Endodermal cell (in vitro differentiated cells): ENCODE measurements at regions not wholly inside any gene's neighbourhood (a gene's known extent, or its start where the extent isn't known, plus 50 kb on each side); places are given as distances from the start of the nearest gene placed in this dataset.

Experiments
- DNase-seq: peaks from one replicate; pipeline ENCODE4 v3.0.0-alpha.2; 2017
- H3K27ac ChIP-seq: 2 replicates; pipeline ENCODE4 v1.5.1; 2013; ENCODE audit warnings: mild to moderate bottlenecking, low read depth, low read length, moderate library complexity
- H3K27me3 ChIP-seq: 2 replicates; pipeline ENCODE4 v1.6.1; 2013; ENCODE audit warnings: mild to moderate bottlenecking, low read length, moderate library complexity; ENCODE audit not compliant: insufficient read depth, control insufficient read depth, poor library complexity, severe bottlenecking
- H3K36me3 ChIP-seq: 2 replicates; pipeline ENCODE4 v1.7.0; 2013; ENCODE audit warnings: mild to moderate bottlenecking, low read length, moderate library complexity; ENCODE audit not compliant: control insufficient read depth, insufficient read depth
- H3K4me1 ChIP-seq: one replicate; pipeline ENCODE4 v1.7.0; 2013; ENCODE audit warnings: low read length; ENCODE audit not compliant: control insufficient read depth, insufficient read depth
- H3K4me3 ChIP-seq: 2 replicates; pipeline ENCODE4 v1.5.1; 2013; ENCODE audit warnings: mild to moderate bottlenecking, low read length, moderate library complexity
- H3K9ac ChIP-seq: 2 replicates; pipeline ENCODE4 v1.6.1; 2013; ENCODE audit warnings: mild to moderate bottlenecking, low read length, moderate library complexity; ENCODE audit not compliant: poor library complexity, severe bottlenecking; ENCODE audit errors: extremely low read depth
- H3K9me3 ChIP-seq: 2 replicates; pipeline ENCODE4 v1.6.1; 2013; ENCODE audit warnings: mild to moderate bottlenecking, low read length, moderate library complexity; ENCODE audit not compliant: control insufficient read depth
- H3K27ac Mint-ChIP-seq: 2 replicates; pipeline ENCODE4 v1.8.0; 2020; ENCODE audit warnings: mixed read lengths
- H3K27me3 Mint-ChIP-seq: 2 replicates; pipeline ENCODE4 v1.8.0; 2021; ENCODE audit warnings: mild to moderate bottlenecking, mixed read lengths; ENCODE audit not compliant: insufficient read depth
- H3K36me3 Mint-ChIP-seq: 2 replicates; pipeline ENCODE4 v1.8.0; 2020; ENCODE audit warnings: low read depth, mixed read lengths
- H3K4me1 Mint-ChIP-seq: 2 replicates; pipeline ENCODE4 v1.8.0; 2020; ENCODE audit warnings: mixed read lengths
- H3K4me3 Mint-ChIP-seq: 2 replicates; pipeline ENCODE4 v1.8.0; 2020; ENCODE audit warnings: mild to moderate bottlenecking, moderate library complexity, mixed read lengths
- H3K9me3 Mint-ChIP-seq: 2 replicates; pipeline ENCODE4 v1.8.0; 2020; ENCODE audit warnings: mild to moderate bottlenecking, mixed read lengths
- WGBS, 2 experiments: methylation state at CpG; one replicate each; pipeline versions ENCODE4 v1.1.5 to v1.1.7; 2013; ENCODE audit warnings: missing lambda C conversion rate in 2 of 2, mixed read lengths in 1 of 2; ENCODE audit not compliant: insufficient coverage in 1 of 2, insufficient read length in 1 of 2; 5-methylcytosine and 5-hydroxymethylcytosine counted together
- TF ChIP-seq, protein P1 (sequence below): fragments of 200-600 bp; sonication (generic); conservative IDR thresholded peaks from 2 replicates; pipeline ENCODE4 v1.5.0; 2021; ENCODE audit warnings: antibody characterized with exemption, mild to moderate bottlenecking

DNA sequence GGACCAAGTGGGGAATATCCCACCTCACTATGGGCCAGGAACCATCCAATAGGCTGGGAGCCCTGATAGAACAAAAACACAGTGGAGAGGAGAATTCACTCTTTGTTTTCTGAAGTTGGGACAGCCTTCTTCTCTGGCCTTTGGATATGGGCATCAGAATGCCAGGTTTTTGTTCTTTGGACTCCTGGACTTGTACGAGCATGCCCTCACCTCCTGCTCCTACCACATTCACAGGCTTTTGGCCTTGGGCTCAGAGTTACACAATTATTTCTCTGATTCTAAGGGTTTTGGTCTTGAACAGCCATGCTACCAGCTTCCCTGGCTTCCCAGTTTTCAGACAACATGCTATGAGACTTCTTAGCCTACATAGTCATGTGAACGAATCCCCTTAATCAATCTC, 732.9 kb upstream of the VRK2 start:
- no peaks in the 10 kb centered on the region for H3K4me1 Mint-ChIP-seq
- no peaks in the 10 kb centered on the region for H3K9me3 Mint-ChIP-seq
- no peaks in the 10 kb centered on the region for H3K27me3 Mint-ChIP-seq

DNA sequence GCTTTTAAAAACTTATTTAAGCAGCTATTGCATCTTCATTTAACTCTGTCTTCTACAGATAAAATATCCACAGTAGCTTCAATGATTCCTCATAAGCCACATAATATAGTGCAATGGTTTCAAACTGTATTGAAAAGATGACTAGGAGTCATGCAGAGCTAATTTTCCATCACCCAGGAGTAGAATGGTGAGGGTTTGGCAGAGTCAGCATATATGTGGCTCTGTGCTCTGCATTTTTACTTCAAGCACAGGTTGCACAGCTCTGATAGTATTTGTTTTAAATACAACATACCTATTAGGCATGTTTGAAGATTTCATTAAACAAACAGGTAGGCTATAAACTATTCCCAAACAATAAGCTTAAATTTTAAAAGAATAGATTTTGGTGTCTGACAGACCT, 731.9 kb upstream of the VRK2 start:
- H3K27ac ChIP-seq = no peak overlapping the region
- TF ChIP-seq, protein P1, sequence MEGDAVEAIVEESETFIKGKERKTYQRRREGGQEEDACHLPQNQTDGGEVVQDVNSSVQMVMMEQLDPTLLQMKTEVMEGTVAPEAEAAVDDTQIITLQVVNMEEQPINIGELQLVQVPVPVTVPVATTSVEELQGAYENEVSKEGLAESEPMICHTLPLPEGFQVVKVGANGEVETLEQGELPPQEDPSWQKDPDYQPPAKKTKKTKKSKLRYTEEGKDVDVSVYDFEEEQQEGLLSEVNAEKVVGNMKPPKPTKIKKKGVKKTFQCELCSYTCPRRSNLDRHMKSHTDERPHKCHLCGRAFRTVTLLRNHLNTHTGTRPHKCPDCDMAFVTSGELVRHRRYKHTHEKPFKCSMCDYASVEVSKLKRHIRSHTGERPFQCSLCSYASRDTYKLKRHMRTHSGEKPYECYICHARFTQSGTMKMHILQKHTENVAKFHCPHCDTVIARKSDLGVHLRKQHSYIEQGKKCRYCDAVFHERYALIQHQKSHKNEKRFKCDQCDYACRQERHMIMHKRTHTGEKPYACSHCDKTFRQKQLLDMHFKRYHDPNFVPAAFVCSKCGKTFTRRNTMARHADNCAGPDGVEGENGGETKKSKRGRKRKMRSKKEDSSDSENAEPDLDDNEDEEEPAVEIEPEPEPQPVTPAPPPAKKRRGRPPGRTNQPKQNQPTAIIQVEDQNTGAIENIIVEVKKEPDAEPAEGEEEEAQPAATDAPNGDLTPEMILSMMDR = no peak

More for the DNA sequence above, 732.9 kb upstream of the VRK2 start:
- Histone ChIP-seq H3K4me3 (no peak overlapping the region), H3K9me3 (no peaks in the 10 kb centered on the region), H3K27me3 (peaks cover 5% of the 10 kb centered on the region), H3K27ac (no peak overlapping the region), H3K9ac (no peak overlapping the region), H3K4me1 (no peaks in the 10 kb centered on the region), H3K36me3 (no peaks in the 10 kb centered on the region)
- 94 to 100% methylated on average over 1 to 2 of the region's 2 CpGs for WGBS, 2 experiments
- no peak for DNase-seq
- TF ChIP-seq, protein P1 = no peak
- Mint-ChIP-seq H3K4me3 (no peak overlapping the region), H3K36me3 (no peaks in the 10 kb centered on the region), H3K27ac (no peak overlapping the region)

DNA sequence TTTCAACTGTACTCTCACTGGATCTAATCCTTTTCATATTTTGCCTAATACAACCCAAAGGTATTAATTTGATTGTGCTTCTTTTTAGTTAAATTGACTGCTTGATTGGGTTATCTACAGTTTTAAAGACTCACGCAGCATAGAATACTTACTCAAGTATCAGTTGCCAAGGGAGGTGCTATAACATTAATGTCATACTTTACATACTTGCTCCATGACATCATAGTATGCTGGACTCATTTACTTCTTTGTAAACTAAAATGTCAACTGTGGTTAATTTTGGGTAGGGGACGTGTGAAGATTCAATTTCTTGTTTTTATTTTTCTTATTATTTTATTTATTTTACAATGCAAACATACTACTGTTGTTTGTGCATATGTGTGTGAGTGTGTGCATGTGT, 716.2 kb upstream of the VRK2 start:
- no peaks in the 10 kb centered on the region for H3K36me3 ChIP-seq
- no peak for DNase-seq
- no peaks in the 10 kb centered on the region for H3K27me3 ChIP-seq
- TF ChIP-seq, protein P1 = no peak
- H3K27ac Mint-ChIP-seq = no peak overlapping the region
- H3K4me1 Mint-ChIP-seq = no peaks in the 10 kb centered on the region
- H3K4me3 Mint-ChIP-seq = no peak overlapping the region
- H3K4me3 ChIP-seq = no peak overlapping the region
- H3K27me3 Mint-ChIP-seq = no peaks in the 10 kb centered on the region
- no peaks in the 10 kb centered on the region for H3K4me1 ChIP-seq
- no peak overlapping the region for H3K27ac ChIP-seq
- H3K9me3 Mint-ChIP-seq = no peaks in the 10 kb centered on the region
- H3K9me3 ChIP-seq = no peaks in the 10 kb centered on the region
- 93% methylated on average over 2 of the region's 2 CpGs; no CpG with 5 or more reads in 1 of the 2 experiments for WGBS, 2 experiments
- H3K36me3 Mint-ChIP-seq = no peaks in the 10 kb centered on the region
- no peak overlapping the region for H3K9ac ChIP-seq

More for the DNA sequence above, 731.9 kb upstream of the VRK2 start:
- H3K4me3 ChIP-seq = no peak overlapping the region
- Mint-ChIP-seq H3K9me3 (no peaks in the 10 kb centered on the region), H3K27me3 (no peaks in the 10 kb centered on the region), H3K36me3 (no peaks in the 10 kb centered on the region), H3K27ac (no peak overlapping the region), H3K4me3 (no peak overlapping the region), H3K4me1 (no peaks in the 10 kb centered on the region)
- H3K9ac ChIP-seq = no peak overlapping the region
- no peaks in the 10 kb centered on the region for H3K4me1 ChIP-seq
- H3K9me3 ChIP-seq = no peaks in the 10 kb centered on the region
- DNase-seq = no peak
- no peaks in the 10 kb centered on the region for H3K36me3 ChIP-seq
- peaks cover 5% of the 10 kb centered on the region for H3K27me3 ChIP-seq
